Globus pallidus (tissue), 1 donor: ENCODE measurements at regions not wholly inside any gene's neighbourhood (a gene's known extent, or its start where the extent isn't known, plus 50 kb on each side); places are given as distances from the start of the nearest gene placed in this dataset.

Source experiments
- DNase-seq: peaks from one replicate; pipeline ENCODE4 v3.0.0-alpha.2; 2015; ENCODE audit warnings: low spot score

DNA sequence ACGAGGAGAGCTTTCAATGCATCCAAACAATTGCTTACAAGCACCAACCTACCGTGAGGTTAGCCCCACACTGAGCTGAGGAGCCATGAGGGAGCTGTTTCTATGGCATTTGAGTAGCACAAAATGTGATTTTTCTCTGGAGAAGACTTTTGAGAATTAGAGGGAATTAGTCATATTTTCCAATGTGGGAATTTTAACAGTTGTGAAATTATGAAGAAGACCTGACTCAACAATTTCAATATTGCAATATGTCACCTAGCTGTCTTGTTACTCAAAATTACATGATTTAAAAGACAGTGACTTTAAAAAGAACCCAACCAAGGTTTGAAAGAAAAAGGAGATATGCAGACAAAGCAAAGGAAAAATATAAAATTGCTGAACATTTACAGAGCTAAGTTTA lies 62.6 kb upstream of the LY86 start:
- no peak for DNase-seq

DNA sequence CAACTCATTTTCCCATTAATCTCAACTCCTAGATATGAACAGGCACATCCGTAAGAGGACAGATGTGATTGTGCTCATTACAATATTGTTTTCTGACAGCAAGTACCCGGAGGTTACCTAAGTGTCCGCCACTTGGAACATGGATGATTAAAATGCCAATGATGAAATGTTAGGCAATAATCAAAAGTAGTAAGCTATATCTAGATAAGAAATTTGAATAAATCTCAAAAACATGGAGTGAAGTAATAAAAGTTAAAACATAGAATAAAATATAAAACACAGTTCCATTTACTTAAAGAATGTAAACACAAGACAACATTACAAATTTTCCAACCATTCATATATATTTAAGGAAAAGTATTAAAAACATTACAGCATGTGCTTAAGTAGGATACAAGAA lies 59.2 kb upstream of the LY86 start:
- no peak for DNase-seq

DNA sequence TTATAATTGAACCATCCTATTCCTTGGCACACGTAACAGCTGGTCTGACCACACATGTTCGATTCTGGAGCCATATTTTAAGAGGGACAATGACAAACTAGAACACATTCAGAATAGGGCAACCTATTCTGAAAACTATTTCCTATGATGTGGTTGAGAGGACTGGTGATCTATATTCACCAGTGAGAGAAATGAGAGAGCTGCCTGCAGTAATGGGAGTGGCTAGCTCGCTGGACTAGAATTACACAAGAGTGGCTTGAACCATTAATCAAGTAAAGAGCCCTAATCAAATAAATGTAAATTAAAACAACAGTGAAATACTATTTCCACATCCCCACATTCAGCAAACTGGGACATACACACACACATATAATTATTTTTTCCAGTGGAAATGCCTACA lies 55.3 kb upstream of the LY86 start:
- DNase-seq: no peak

DNA sequence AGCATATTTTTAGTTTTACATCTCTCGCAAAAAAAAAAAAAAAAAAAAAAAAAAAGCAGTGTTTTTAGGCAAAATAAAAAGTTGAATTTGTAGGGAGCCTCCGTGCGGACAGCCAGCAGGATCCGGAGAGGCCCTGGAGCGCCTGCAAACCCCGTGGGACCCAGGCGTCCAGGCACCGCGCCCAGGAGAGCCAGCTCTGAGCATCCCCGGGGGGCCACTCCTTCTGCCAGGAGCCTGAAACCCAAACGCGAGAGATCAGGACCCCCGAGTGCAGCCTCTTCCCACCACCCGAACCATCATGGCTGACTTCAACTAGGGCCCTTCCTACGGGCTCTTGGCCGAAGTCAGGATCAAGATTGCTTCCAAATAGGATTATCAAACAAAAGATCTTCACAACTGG lies 54.1 kb upstream of the LY86 start:
- DNase-seq: no peak

GRCh38 chr6:6537488-6538260 lies 50.8 kb upstream of the LY86 start:
- DNase-seq: no peak

DNA sequence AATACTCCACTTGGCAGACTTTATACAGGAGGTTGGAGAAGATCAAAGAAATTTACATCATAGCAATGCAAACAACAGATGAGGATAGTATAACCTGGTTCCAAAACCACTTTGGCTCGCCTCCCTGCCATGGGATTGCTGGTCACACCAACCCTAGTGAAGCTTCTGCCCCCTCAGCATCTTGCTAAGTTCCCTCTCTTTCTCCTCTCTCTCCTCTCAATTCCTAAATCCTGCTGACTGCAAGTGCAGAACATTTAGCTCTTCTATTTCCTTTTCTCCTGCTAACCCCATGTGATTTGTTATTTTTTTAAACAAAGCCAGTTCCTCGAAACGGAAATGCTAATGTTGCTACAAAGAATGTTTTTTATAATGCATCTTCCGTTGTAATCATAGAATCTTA lies 50.3 kb upstream of the LY86 start:
- no peak for DNase-seq
